ENCODE measurements at regions not wholly inside any gene's neighbourhood (a gene's known extent, or its start where the extent isn't known, plus 50 kb on each side); places are given as distances from the start of the nearest gene placed in this dataset.

GRCh38 chr3:154482507-154482906 is 52.5 kb upstream of the GPR149 start:
- FAIRE-seq, result no peak
- Histone ChIP-seq H3K36me3 (ENCODE audit: control insufficient read depth in 3 of 3, insufficient read depth in 2 of 3, low read depth in 1 of 3, low read length in 3 of 3) (no peaks in the 10 kb centered on the region), H3K9me3 (ENCODE audit: control insufficient read depth in 2 of 2, insufficient read depth in 1 of 2, low read depth in 1 of 2, low read length in 1 of 2) (no peaks in the 10 kb centered on the region), H3K4me1 (ENCODE audit: control insufficient read depth in 3 of 3, insufficient read depth in 2 of 3, low read depth in 1 of 3, low read length in 2 of 3) (no peaks in the 10 kb centered on the region), H3K4me3 (ENCODE audit: low read depth in 1 of 3, low read length in 3 of 3) (no peak overlapping the region), H3K27me3 (ENCODE audit: control insufficient read depth in 3 of 3, insufficient read depth in 3 of 3, low read length in 3 of 3) (no peaks in the 10 kb centered on the region), H3K27ac (ENCODE audit: low read depth in 1 of 3, low read length in 2 of 3) (no peak overlapping the region)
- WGBS, 3 donors, result 76 to 85% (median 83%) methylated on average over 3 of the region's 3 CpGs
- DNase-seq, result no peak

GRCh38 chr3:154480033-154480432 is 50.0 kb upstream of the GPR149 start:
- Histone ChIP-seq H3K4me3 (ENCODE audit: low read depth in 1 of 3, low read length in 3 of 3) (no peak overlapping the region), H3K4me1 (ENCODE audit: control insufficient read depth in 3 of 3, insufficient read depth in 2 of 3, low read depth in 1 of 3, low read length in 2 of 3) (no peaks in the 10 kb centered on the region), H3K27ac (ENCODE audit: low read depth in 1 of 3, low read length in 2 of 3) (no peak overlapping the region), H3K36me3 (ENCODE audit: control insufficient read depth in 3 of 3, insufficient read depth in 2 of 3, low read depth in 1 of 3, low read length in 3 of 3) (no peaks in the 10 kb centered on the region), H3K27me3 (ENCODE audit: control insufficient read depth in 3 of 3, insufficient read depth in 3 of 3, low read length in 3 of 3) (no peaks in the 10 kb centered on the region), H3K9me3 (ENCODE audit: control insufficient read depth in 2 of 2, insufficient read depth in 1 of 2, low read depth in 1 of 2, low read length in 1 of 2) (no peaks in the 10 kb centered on the region)
- 78 to 90% (median 88%) methylated on average over 4 of the region's 4 CpGs for WGBS, 3 donors
- DNase-seq (no peak), FAIRE-seq (no peak)

Measured in small intestine (tissue), 7 donors.